GM10266 (cell line): ENCODE measurements at regions not wholly inside any gene's neighbourhood (a gene's known extent, or its start where the extent isn't known, plus 50 kb on each side); places are given as distances from the start of the nearest gene placed in this dataset.

Source experiments
- DNase-seq: peaks from one replicate; pipeline ENCODE4 v3.0.0; 2012; ENCODE audit errors: extremely low spot score
- CTCF ChIP-seq: IDR thresholded peaks from 2 replicates; pipeline ENCODE4 v1.5.1; 2012; ENCODE audit warnings: mild to moderate bottlenecking, low read depth; ENCODE audit not compliant: control insufficient read depth, insufficient read depth; ENCODE audit errors: missing control alignments

- TF ChIP-seq CTCF, result no peak
These were observed 561.1 kb upstream of the SETBP1 start for GRCh38 chr18:44119607-44120006.

GRCh38 chr18:44123743-44124142 is 556.9 kb upstream of the SETBP1 start:
- DNase-seq, result no peak
- no peak for TF ChIP-seq CTCF

More at GRCh38 chr18:44119607-44120006, 561.1 kb upstream of the SETBP1 start:
- DNase-seq, result no peak

GRCh38 chr18:44125446-44125845 is 555.2 kb upstream of the SETBP1 start:
- no peak for DNase-seq
- TF ChIP-seq CTCF, result no peak

- DNase-seq, result no peak
- no peak for TF ChIP-seq CTCF
These were observed 554.1 kb upstream of the SETBP1 start for GRCh38 chr18:44126598-44126997.

GRCh38 chr18:44128365-44128764 is 552.3 kb upstream of the SETBP1 start:
- no peak for TF ChIP-seq CTCF
- DNase-seq, result no peak

- peak; percentile 56 for TF ChIP-seq CTCF
- peak; percentile 13 for DNase-seq
These were observed 550.2 kb upstream of the SETBP1 start for GRCh38 chr18:44130376-44130942.

- DNase-seq, result no peak
- TF ChIP-seq CTCF, result no peak
These were observed 547.2 kb upstream of the SETBP1 start for GRCh38 chr18:44133483-44133882.
